ENCODE measurements at regions not wholly inside any gene's neighbourhood (a gene's known extent, or its start where the extent isn't known, plus 50 kb on each side); places are given as distances from the start of the nearest gene placed in this dataset.

- DNase-seq: no peak
These were observed 255.5 kb downstream of the UACA start for GRCh38 chr15:70507772-70508371.

GRCh38 chr15:70505936-70506912 is 257.1 kb downstream of the UACA start:
- no peak for DNase-seq

GRCh38 chr15:70505411-70505919 is 257.9 kb downstream of the UACA start:
- no peak for DNase-seq

- no peak for DNase-seq
These were observed 258.4 kb downstream of the UACA start for GRCh38 chr15:70504988-70505387.

GRCh38 chr15:70504299-70504951 is 258.9 kb downstream of the UACA start:
- DNase-seq: no peak

GRCh38 chr15:70503798-70504298 is 259.5 kb downstream of the UACA start:
- no peak for DNase-seq

- DNase-seq: no peak
These were observed 260.1 kb downstream of the UACA start for GRCh38 chr15:70503073-70503745.

- no peak for DNase-seq
These were observed 260.8 kb downstream of the UACA start for GRCh38 chr15:70502529-70502928.

GRCh38 chr15:70501849-70502248 is 261.5 kb downstream of the UACA start:
- DNase-seq: no peak

- DNase-seq: no peak
These were observed 262.1 kb downstream of the UACA start for GRCh38 chr15:70501121-70501727.

- DNase-seq: no peak
These were observed 263.6 kb downstream of the UACA start for GRCh38 chr15:70499791-70500190.

GRCh38 chr15:70498096-70498626 is 265.2 kb downstream of the UACA start:
- DNase-seq: no peak

GRCh38 chr15:70497661-70498060 is 265.7 kb downstream of the UACA start:
- DNase-seq: no peak

GRCh38 chr15:70495991-70496599 is 267.3 kb downstream of the UACA start:
- DNase-seq: no peak

- DNase-seq: no peak
These were observed 268.3 kb downstream of the UACA start for GRCh38 chr15:70494852-70495571.

- DNase-seq: no peak
These were observed 268.9 kb downstream of the UACA start for GRCh38 chr15:70494517-70494851.

- no peak for DNase-seq
These were observed 269.4 kb downstream of the UACA start for GRCh38 chr15:70493787-70494516.

GRCh38 chr15:70493376-70493775 is 270.0 kb downstream of the UACA start:
- no peak for DNase-seq
